ENCODE measurements at regions not wholly inside any gene's neighbourhood (a gene's known extent, or its start where the extent isn't known, plus 50 kb on each side); places are given as distances from the start of the nearest gene placed in this dataset.

DNA sequence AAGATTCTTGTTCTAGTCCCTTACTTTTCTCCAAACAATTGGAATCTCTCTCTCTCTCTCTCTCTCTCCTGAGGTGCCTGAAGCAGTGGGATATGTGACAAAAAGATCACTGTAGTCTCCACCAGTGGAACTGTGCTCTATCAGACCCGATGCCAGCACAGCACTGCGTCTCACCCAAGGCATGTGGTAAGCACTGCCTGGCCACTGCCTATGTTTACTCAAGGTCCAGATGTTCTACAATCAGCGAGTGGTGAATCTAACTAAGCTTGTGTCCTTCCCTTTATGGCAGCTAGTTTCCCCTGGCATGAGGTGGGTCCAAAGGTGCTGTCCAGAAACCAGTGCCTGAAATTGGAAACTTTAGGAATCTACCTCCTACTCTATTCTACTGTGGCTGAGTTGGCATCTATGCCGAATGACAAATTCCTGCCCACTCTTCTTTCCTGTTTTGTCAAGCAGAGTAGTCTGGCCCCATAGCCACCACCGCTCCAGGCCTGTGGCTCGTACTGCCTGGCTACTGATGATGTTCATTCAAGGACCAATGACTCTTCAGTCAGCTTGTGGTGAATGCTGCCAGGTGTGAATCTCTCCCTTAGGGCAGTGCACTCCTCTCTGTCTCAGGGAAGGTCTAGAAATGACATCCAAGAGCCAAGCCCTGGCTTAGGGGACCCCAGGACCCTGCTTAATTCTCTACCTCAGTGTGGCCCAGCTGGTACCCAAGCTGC lies 416.5 kb downstream of the TEX13C start:
- no peak for TF ChIP-seq CTCF (conservative IDR thresholded peaks at IDR 0.05; ENCODE audit: low read depth, low read length)
- no peak for DNase-seq (ENCODE audit: low read depth)
- H3K4me3 ChIP-seq (ENCODE audit: low read depth, low read length), result no peak overlapping the region

GRCh38 chrX:125742811-125743210 lies 423.1 kb downstream of the TEX13C start:
- TF ChIP-seq CTCF (conservative IDR thresholded peaks at IDR 0.05; ENCODE audit: low read depth, low read length), result no peak
- H3K4me3 ChIP-seq (ENCODE audit: low read depth, low read length), result no peak overlapping the region
- DNase-seq (ENCODE audit: low read depth), result no peak

DNA sequence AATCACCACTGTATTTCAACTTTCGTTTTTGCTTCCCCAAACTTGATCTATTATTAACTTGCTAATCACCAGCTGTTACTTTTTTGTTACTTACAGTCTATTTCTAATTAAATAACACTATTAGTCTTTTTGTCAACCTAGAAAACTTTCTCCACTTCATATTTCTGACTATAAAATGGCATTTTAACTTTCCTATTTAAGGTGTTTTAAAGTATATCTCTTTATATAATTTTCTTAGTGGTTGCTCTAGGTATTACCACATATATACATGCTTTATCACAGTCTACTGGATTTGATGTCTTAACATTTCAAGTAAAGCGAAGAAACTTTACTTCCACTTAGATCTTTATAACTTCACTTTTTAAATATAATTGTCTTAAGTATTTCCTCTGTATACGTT lies 421.2 kb downstream of the DCAF12L2 start:
- H3K4me3 ChIP-seq (ENCODE audit: low read depth, low read length), result no peak overlapping the region
- no peak for TF ChIP-seq CTCF (conservative IDR thresholded peaks at IDR 0.05; ENCODE audit: low read depth, low read length)
- DNase-seq (ENCODE audit: low read depth), result no peak

DNA sequence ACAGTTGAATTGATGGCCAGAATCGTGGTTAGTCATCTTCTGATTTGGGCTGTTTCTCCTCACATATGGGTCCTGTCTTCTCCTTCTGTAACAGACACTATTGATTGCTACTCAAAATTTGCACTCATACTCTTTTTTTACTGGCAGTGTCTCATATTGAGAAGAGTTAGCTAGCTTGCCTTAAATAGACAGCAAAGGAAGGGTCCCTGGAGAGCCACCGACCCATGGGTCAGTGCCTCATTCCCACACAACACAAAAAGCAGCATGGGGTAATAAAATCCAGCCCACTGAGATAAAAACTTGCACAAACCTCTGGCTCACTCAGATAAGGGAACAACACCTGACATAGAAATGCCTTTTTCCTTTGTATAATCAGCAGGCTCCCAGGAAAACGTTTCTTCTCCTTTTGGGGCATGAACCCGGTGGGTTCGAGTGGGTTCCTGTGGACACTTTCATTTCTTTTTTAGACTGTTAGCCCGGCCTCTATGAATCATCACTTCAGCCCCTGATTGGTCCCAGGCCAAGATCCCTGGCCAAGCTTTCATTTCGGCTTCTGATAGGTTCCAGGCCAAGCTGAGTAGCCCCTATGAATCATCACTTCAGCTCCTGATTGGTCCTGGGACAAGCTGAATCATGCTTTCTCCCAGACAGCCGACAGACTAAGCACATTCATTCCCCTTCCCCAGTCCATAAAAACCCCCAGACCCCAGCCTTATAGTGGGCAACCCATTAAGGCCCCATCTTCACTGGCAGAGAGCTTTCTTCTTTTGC lies 408.1 kb downstream of the DCAF12L2 start:
- DNase-seq (ENCODE audit: low read depth), result no peak
- no peak for TF ChIP-seq CTCF (conservative IDR thresholded peaks at IDR 0.05; ENCODE audit: low read depth, low read length)
- H3K4me3 ChIP-seq (ENCODE audit: low read depth, low read length), result no peak overlapping the region

DNA sequence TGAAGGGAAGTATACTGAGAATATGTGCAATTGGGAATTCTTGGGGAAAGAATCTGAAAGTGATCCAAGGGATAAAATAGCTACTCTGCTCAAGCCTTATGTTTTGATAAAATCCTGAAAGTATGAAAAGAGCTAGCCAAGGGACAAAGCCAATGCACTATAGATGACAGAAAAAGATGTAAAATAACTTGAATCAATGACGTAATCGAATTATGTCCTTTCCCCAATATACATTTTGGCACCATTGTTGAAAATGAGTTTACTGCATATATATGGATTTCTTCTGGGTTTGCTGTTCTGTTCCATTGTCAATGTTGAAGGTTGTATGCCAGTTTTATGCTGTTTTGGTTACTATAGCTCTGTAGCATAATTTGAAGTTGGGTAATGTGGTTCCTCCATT lies 407.3 kb downstream of the DCAF12L2 start:
- TF ChIP-seq CTCF (conservative IDR thresholded peaks at IDR 0.05; ENCODE audit: low read depth, low read length), result no peak
- no peak overlapping the region for H3K4me3 ChIP-seq (ENCODE audit: low read depth, low read length)
- DNase-seq (ENCODE audit: low read depth), result no peak

DNA sequence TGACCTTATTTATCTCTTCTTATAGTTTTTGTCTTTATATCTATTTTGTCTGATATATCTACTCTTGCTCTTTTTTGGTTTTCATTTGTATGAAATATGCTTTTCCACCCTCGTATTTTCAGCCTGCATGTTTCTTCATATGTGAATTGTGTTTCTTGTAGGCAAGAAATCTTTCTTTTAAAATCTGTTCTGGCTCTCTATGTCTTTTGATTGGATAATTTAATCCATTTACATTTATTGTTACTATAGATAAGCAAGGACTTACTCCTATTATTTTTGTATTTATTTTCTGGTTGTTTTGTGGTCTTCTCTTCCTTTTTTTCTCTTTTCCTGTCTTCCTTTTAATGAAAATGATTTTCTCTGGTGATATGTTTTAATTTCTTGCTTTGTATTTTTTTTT lies 403.1 kb downstream of the DCAF12L2 start:
- no peak for DNase-seq (ENCODE audit: low read depth)
- no peak overlapping the region for H3K4me3 ChIP-seq (ENCODE audit: low read depth, low read length)
- no peak for TF ChIP-seq CTCF (conservative IDR thresholded peaks at IDR 0.05; ENCODE audit: low read depth, low read length)
